SK-N-SH (cell line): ENCODE measurements at regions not wholly inside any gene's neighbourhood (a gene's known extent, or its start where the extent isn't known, plus 50 kb on each side); places are given as distances from the start of the nearest gene placed in this dataset.

Experiments
- CTCF ChIA-PET: fragments of 300-600, 350-600 bp; formaldehyde crosslinking; extraction: SDS; loops from one replicate; lab custom pipeline; 2021; lab: Yijun Ruan, JAX
- POLR2A ChIA-PET: fragments of 350-600 bp; sonication (Branson Sonifier 250); formaldehyde crosslinking; extraction: SDS; loops from one replicate; lab custom pipeline; 2020; ENCODE audit warnings: antibody characterized with exemption, inconsistent platforms; lab: Yijun Ruan, JAX
- DNase-seq: peaks from one replicate; pipeline ENCODE4 v3.0.0; 2012
- H2AFZ ChIP-seq: fragments of 200-600 bp; sonication (generic); 2 replicates; pipeline ENCODE4 v1.8.1; 2016; ENCODE audit warnings: antibody characterized with exemption, mild to moderate bottlenecking, low read depth
- H3F3A ChIP-seq: fragments of 200-600 bp; sonication (generic); replicated peaks from 2 replicates; pipeline ENCODE3; 2016; ENCODE audit warnings: antibody characterized with exemption, mild to moderate bottlenecking; ENCODE audit not compliant: insufficient read depth
- H3K27ac ChIP-seq, 2 experiments: fragments of 200-500 bp in 1 of 2; fragments of 200-600 bp in 1 of 2; sonication (Bioruptor generic) in 1 of 2; sonication (generic), shearing (Covaris generic) in 1 of 2; 2 replicates each; pipeline versions ENCODE4 v1.5.1 to v1.6.1; 2014 to 2016; ENCODE audit warnings: low read depth in 2 of 2, inconsistent platforms in 1 of 2, low read length in 1 of 2, mild to moderate bottlenecking in 1 of 2, mixed read lengths in 1 of 2
- H3K27me3 ChIP-seq: fragments of 200-600 bp; sonication (generic), shearing (Covaris generic); 2 replicates; pipeline ENCODE4 v1.6.1; 2016; ENCODE audit warnings: mixed run types; ENCODE audit not compliant: insufficient read depth
- H3K36me3 ChIP-seq, 2 experiments: fragments of 200-500 bp in 1 of 2; fragments of 200-600 bp in 1 of 2; sonication (Bioruptor generic) in 1 of 2; sonication (generic) in 1 of 2; replicated peaks in 1 of 2; 2 replicates each; pipeline versions ENCODE3 to v1.5.1; 2014 to 2016; ENCODE audit warnings: low read length in 1 of 2, mild to moderate bottlenecking in 1 of 2; ENCODE audit not compliant: insufficient read depth in 2 of 2, control insufficient read depth in 1 of 2
- H3K4me1 ChIP-seq, 2 experiments: fragments of 200-500 bp in 1 of 2; fragments of 200-600 bp in 1 of 2; sonication (Bioruptor generic) in 1 of 2; sonication (generic), shearing (Covaris generic) in 1 of 2; 2 replicates each; pipeline versions ENCODE4 v1.5.1 to v1.6.1; 2014 to 2016; ENCODE audit warnings: low read depth in 1 of 2, low read length in 1 of 2, mixed run types in 1 of 2; ENCODE audit not compliant: insufficient read depth in 2 of 2, control insufficient read depth in 1 of 2
- H3K4me2 ChIP-seq: fragments of 200-600 bp; sonication (generic), shearing (Covaris generic); 2 replicates; pipeline ENCODE4 v1.6.1; 2017; ENCODE audit warnings: mixed run types
- H3K4me3 ChIP-seq, 2 experiments: fragments of 200-500 bp in 1 of 2; fragments of 200-600 bp in 1 of 2; sonication (Bioruptor generic) in 1 of 2; sonication (generic), shearing (Covaris generic) in 1 of 2; 2 replicates each; pipeline versions ENCODE4 v1.5.1 to v1.8.1; 2014 to 2016; ENCODE audit warnings: low read depth in 2 of 2, inconsistent platforms in 1 of 2, low read length in 1 of 2, mild to moderate bottlenecking in 1 of 2, mixed read lengths in 1 of 2, moderate library complexity in 1 of 2
- H3K79me2 ChIP-seq: fragments of 200-600 bp; sonication (generic); 2 replicates; pipeline ENCODE4 v1.8.1; 2017; ENCODE audit warnings: mild to moderate bottlenecking; ENCODE audit not compliant: insufficient read depth
- H3K9ac ChIP-seq: fragments of 200-600 bp; sonication (generic); 2 replicates; pipeline ENCODE4 v1.6.1; 2017; ENCODE audit warnings: mixed run types
- H3K9me2 ChIP-seq: fragments of 200-600 bp; sonication (generic); 2 replicates; pipeline ENCODE4 v1.6.1; 2017; ENCODE audit warnings: mixed run types
- H3K9me3 ChIP-seq: fragments of 200-600 bp; sonication (generic); 2 replicates; pipeline ENCODE4 v1.6.1; 2017; ENCODE audit warnings: mixed run types, mild to moderate bottlenecking, moderate library complexity
- H4K20me1 ChIP-seq: fragments of 200-600 bp; sonication (generic); 2 replicates; pipeline ENCODE4 v1.6.1; 2017; ENCODE audit warnings: mild to moderate bottlenecking, mixed run types; ENCODE audit not compliant: insufficient read depth
- FOSL2 ChIP-seq: IDR thresholded peaks from 2 replicates; pipeline ENCODE4 v1.4.0; 2012; ENCODE audit warnings: low read depth, mild to moderate bottlenecking, moderate library complexity, borderline replicate concordance
- FOXM1 ChIP-seq: IDR thresholded peaks from 2 replicates; pipeline ENCODE4 v1.4.0; 2012; ENCODE audit warnings: low read depth, mild to moderate bottlenecking
- GABPA ChIP-seq: IDR thresholded peaks from 2 replicates; pipeline ENCODE4 v1.4.0; 2012; ENCODE audit warnings: low read depth, mild to moderate bottlenecking
- MEF2A ChIP-seq: IDR thresholded peaks from 2 replicates; pipeline ENCODE4 v1.4.0; 2012; ENCODE audit warnings: low read depth, borderline replicate concordance
- MXI1 ChIP-seq: IDR thresholded peaks from 2 replicates; pipeline ENCODE4 v1.6.1; 2012; ENCODE audit warnings: mild to moderate bottlenecking, low read depth, low read length, improper control_type of control experiment
- RAD21 ChIP-seq: IDR thresholded peaks from 2 replicates; pipeline ENCODE4 v1.6.1; 2012; ENCODE audit warnings: mild to moderate bottlenecking, low read length
- YY1 ChIP-seq: IDR thresholded peaks from 2 replicates; pipeline ENCODE4 v1.4.0; 2012; ENCODE audit warnings: low read depth, mild to moderate bottlenecking
- WGBS: methylation state at CpG from one replicate; pipeline ENCODE4 v1.1.6; 2017; ENCODE audit warnings: low lambda C conversion rate; 5-methylcytosine and 5-hydroxymethylcytosine counted together
- TF ChIP-seq, protein P1 (sequence below): IDR thresholded peaks from 2 replicates; pipeline ENCODE4 v1.4.0; 2012; ENCODE audit warnings: low read depth, borderline replicate concordance
- TF ChIP-seq, protein P2 (sequence below): IDR thresholded peaks from 2 replicates; pipeline ENCODE4 v1.4.0; 2012; ENCODE audit warnings: low read depth, borderline replicate concordance
- TF ChIP-seq, protein P3 (sequence below): fragments of 150-350 bp; IDR thresholded peaks from 2 replicates; pipeline ENCODE4 v1.6.1; 2016; ENCODE audit warnings: mild to moderate bottlenecking, low read depth, low read length
- TF ChIP-seq, protein P4 (sequence below): IDR thresholded peaks from 2 replicates; pipeline ENCODE4 v1.6.1; 2012; ENCODE audit warnings: mild to moderate bottlenecking, low read depth, low read length, moderate library complexity
- TF ChIP-seq, protein P5 (sequence below): fragments of 150-350 bp; IDR thresholded peaks from 2 replicates; pipeline ENCODE4 v1.6.1; 2017; ENCODE audit warnings: antibody characterized with exemption, low read length, low read depth, borderline replicate concordance

DNA sequence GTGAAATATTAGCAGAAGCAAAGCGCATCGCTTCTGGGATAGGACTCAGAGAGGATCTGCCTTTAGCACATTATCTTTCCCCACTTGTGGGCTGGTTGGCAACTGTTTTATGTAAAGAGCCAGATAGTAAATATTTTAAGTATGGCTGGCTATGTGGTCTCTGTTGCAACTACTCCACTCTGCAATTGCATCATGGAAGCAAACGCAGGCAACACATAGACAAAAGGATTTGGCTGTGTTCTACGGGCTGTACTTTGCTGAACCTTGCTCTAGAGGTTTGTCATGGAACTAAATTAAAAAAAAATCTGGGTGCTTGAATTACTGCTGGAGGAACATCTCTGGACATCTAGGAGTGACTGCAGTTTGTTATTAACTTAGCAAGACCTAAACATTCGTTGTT, 307.8 kb upstream of the TPK1 start:
- H3F3A ChIP-seq: no peaks in the 10 kb centered on the region
- H2AFZ ChIP-seq: no peak overlapping the region
- H3K27me3 ChIP-seq: no peaks in the 10 kb centered on the region
- H3K9me2 ChIP-seq: no peaks in the 10 kb centered on the region
- ChIA-PET CTCF (interaction anchor here (1.1 kb wide), 1 partner anchor 9 kb away, joined by 3 read pairs; no protein-coding TSS in a partner anchor), POLR2A (no interaction called here)
- no peaks in the 10 kb centered on the region for H4K20me1 ChIP-seq
- H3K36me3 ChIP-seq: no peaks in the 10 kb centered on the region
- no peak overlapping the region for H3K4me3 ChIP-seq
- WGBS: 33% methylated on average over 5 of the region's 5 CpGs
- H3K4me1 ChIP-seq: no peaks in the 10 kb centered on the region
- DNase-seq: no peak
- no peak overlapping the region for H3K27ac ChIP-seq
- no peak overlapping the region for H3K4me2 ChIP-seq
- 0 out of 2 replicates have a peak, but pooled peaks cover 6% of the 10 kb centered on the region for H3K9me3 ChIP-seq
- no peak overlapping the region for H3K9ac ChIP-seq
- no peak for TF ChIP-seq GABPA
- TF ChIP-seq FOSL2: no peak
- TF ChIP-seq, protein P1, sequence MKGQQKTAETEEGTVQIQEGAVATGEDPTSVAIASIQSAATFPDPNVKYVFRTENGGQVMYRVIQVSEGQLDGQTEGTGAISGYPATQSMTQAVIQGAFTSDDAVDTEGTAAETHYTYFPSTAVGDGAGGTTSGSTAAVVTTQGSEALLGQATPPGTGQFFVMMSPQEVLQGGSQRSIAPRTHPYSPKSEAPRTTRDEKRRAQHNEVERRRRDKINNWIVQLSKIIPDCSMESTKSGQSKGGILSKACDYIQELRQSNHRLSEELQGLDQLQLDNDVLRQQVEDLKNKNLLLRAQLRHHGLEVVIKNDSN: no peak
- no peak for TF ChIP-seq MEF2A
- no peak for TF ChIP-seq YY1
- no peak for TF ChIP-seq RAD21
- TF ChIP-seq, protein P2, sequence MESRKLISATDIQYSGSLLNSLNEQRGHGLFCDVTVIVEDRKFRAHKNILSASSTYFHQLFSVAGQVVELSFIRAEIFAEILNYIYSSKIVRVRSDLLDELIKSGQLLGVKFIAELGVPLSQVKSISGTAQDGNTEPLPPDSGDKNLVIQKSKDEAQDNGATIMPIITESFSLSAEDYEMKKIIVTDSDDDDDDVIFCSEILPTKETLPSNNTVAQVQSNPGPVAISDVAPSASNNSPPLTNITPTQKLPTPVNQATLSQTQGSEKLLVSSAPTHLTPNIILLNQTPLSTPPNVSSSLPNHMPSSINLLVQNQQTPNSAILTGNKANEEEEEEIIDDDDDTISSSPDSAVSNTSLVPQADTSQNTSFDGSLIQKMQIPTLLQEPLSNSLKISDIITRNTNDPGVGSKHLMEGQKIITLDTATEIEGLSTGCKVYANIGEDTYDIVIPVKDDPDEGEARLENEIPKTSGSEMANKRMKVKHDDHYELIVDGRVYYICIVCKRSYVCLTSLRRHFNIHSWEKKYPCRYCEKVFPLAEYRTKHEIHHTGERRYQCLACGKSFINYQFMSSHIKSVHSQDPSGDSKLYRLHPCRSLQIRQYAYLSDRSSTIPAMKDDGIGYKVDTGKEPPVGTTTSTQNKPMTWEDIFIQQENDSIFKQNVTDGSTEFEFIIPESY: no peak
- TF ChIP-seq, all 33 proteins: peak for 0
- no peaks in the 10 kb centered on the region for H3K79me2 ChIP-seq

DNA sequence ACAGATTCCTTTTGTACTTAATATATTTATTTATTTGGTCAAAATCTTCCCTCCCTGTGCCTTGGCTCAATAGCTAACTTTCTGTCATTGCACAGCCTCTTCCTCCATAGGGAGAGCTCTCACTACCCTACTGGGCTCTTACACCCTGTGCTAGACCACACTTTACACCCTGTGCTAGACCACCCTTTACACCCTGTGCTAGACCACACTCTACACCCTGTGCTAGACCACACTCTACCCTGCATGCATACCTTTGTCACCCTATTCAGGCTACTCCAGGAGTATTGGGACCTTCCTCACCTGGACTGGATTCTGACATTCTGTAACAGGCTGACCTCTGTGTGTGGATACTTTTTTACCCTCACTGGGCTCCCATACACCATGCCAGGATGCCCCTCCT, 298.5 kb upstream of the TPK1 start:
- Histone ChIP-seq H4K20me1 (no peaks in the 10 kb centered on the region), H3F3A (no peaks in the 10 kb centered on the region), H3K27ac (no peak overlapping the region), H3K27me3 (no peaks in the 10 kb centered on the region), H2AFZ (no peak overlapping the region), H3K36me3 (no peaks in the 10 kb centered on the region), H3K9ac (no peak overlapping the region), H3K79me2 (no peaks in the 10 kb centered on the region), H3K9me2 (no peaks in the 10 kb centered on the region), H3K4me3 (no peak overlapping the region), H3K9me3 (0 out of 2 replicates have a peak, but pooled peaks cover 2% of the 10 kb centered on the region), H3K4me1 (no peaks in the 10 kb centered on the region), H3K4me2 (no peak overlapping the region)
- ChIA-PET POLR2A (no interaction called here), CTCF (interaction anchor here (1.0 kb wide), 1 partner anchor 9 kb away, joined by 3 read pairs; no protein-coding TSS in a partner anchor)
- DNase-seq: no peak
- TF ChIP-seq, protein P3, sequence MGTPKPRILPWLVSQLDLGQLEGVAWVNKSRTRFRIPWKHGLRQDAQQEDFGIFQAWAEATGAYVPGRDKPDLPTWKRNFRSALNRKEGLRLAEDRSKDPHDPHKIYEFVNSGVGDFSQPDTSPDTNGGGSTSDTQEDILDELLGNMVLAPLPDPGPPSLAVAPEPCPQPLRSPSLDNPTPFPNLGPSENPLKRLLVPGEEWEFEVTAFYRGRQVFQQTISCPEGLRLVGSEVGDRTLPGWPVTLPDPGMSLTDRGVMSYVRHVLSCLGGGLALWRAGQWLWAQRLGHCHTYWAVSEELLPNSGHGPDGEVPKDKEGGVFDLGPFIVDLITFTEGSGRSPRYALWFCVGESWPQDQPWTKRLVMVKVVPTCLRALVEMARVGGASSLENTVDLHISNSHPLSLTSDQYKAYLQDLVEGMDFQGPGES: no peak
- TF ChIP-seq MXI1 (no peak), FOXM1 (no peak)
- TF ChIP-seq, protein P4, sequence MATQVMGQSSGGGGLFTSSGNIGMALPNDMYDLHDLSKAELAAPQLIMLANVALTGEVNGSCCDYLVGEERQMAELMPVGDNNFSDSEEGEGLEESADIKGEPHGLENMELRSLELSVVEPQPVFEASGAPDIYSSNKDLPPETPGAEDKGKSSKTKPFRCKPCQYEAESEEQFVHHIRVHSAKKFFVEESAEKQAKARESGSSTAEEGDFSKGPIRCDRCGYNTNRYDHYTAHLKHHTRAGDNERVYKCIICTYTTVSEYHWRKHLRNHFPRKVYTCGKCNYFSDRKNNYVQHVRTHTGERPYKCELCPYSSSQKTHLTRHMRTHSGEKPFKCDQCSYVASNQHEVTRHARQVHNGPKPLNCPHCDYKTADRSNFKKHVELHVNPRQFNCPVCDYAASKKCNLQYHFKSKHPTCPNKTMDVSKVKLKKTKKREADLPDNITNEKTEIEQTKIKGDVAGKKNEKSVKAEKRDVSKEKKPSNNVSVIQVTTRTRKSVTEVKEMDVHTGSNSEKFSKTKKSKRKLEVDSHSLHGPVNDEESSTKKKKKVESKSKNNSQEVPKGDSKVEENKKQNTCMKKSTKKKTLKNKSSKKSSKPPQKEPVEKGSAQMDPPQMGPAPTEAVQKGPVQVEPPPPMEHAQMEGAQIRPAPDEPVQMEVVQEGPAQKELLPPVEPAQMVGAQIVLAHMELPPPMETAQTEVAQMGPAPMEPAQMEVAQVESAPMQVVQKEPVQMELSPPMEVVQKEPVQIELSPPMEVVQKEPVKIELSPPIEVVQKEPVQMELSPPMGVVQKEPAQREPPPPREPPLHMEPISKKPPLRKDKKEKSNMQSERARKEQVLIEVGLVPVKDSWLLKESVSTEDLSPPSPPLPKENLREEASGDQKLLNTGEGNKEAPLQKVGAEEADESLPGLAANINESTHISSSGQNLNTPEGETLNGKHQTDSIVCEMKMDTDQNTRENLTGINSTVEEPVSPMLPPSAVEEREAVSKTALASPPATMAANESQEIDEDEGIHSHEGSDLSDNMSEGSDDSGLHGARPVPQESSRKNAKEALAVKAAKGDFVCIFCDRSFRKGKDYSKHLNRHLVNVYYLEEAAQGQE: no peak
- TF ChIP-seq, protein P5, sequence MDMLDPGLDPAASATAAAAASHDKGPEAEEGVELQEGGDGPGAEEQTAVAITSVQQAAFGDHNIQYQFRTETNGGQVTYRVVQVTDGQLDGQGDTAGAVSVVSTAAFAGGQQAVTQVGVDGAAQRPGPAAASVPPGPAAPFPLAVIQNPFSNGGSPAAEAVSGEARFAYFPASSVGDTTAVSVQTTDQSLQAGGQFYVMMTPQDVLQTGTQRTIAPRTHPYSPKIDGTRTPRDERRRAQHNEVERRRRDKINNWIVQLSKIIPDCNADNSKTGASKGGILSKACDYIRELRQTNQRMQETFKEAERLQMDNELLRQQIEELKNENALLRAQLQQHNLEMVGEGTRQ: no peak
